Fibroblast of lung (primary cell): ENCODE measurements at regions not wholly inside any gene's neighbourhood (a gene's known extent, or its start where the extent isn't known, plus 50 kb on each side); places are given as distances from the start of the nearest gene placed in this dataset.

ENCODE experiments used
- CTCF ChIP-seq, 2 donors: IDR thresholded peaks in 1 of 2; conservative IDR thresholded peaks in 1 of 2; 1 replicate in 1 of 2; 2 replicates in 1 of 2; pipeline ENCODE4 v1.5.1; 2011 to 2012; ENCODE audit warnings: low read length in 2 of 2, control low read depth in 1 of 2, inconsistent platforms in 1 of 2, low read depth in 1 of 2, mild to moderate bottlenecking in 1 of 2
- EZH2 ChIP-seq: IDR thresholded peaks from 2 replicates; pipeline ENCODE4 v1.5.1; 2012; ENCODE audit warnings: low read length, control low read depth, mild to moderate bottlenecking; ENCODE audit errors: missing control alignments

- TF ChIP-seq CTCF (conservative IDR thresholded peaks at IDR 0.05 in 1 of 2, IDR thresholded peaks at IDR 0.05 in 1 of 2; ENCODE audit: low read depth in 1 of 2, low read length in 2 of 2) (no peak), EZH2 (no peak)
Observed at GRCh38 chr13:26483546-26483945, 73.9 kb upstream of the WASF3 start.
